ENCODE measurements at regions not wholly inside any gene's neighbourhood (a gene's known extent, or its start where the extent isn't known, plus 50 kb on each side); places are given as distances from the start of the nearest gene placed in this dataset.

DNA sequence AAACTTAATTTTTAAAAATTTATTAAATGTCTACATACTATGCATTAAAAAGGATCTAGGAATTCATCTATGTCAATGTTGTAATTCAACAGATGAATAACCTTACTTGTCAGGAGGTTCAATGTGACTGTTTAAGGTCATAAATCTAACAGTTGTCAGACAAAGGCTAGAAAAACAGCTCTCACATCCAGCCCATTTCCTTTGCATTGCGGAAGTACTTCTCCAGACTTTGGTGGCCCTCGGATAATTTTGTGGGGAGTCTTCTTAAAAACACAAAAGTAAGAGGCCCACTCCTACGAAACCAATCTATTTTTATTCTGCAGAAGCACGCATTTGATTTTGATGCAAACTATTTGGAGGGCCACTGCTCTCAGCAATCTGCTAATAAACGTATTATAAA, 122.6 kb upstream of the CHRM3 start:
- no peak for DNase-seq

DNA sequence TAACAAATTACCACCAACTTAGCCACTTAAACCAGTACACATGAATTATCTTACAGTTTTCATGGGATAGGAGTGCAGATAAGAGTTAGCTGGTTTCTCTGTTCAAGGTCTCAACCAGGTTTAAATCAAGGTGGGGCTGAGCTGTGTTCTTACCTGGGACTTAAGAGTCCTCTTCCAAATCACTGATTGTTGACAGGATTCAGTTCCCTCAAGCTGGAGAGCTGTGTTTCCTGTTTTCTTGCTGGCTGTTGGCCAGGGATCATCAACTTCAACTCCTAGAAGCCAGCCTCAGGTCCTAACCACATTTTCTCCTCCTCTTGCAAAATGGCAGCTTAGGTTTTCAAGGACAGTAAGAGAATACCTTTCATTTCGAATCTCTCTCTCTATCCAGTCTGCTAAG, 123.8 kb upstream of the CHRM3 start:
- no peak for DNase-seq

DNA sequence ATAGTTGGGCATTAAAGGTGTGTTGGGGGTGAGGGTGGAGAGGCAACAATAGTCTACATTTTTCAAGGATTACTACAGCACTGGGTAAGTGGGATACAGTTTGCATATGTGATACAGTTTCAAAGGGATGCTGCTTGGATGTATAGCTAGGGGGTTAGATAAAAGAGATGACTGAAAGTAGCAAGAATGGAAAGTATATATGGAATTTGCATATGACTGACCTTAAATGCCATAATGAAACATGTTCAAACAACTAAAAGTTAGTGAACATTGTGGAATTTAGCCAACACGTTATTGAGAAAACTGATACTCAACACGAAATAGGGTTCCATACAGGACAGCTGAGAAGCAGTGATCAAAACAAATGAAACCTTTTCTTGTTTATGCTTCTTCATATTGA, 124.8 kb upstream of the CHRM3 start:
- no peak for DNase-seq

DNA sequence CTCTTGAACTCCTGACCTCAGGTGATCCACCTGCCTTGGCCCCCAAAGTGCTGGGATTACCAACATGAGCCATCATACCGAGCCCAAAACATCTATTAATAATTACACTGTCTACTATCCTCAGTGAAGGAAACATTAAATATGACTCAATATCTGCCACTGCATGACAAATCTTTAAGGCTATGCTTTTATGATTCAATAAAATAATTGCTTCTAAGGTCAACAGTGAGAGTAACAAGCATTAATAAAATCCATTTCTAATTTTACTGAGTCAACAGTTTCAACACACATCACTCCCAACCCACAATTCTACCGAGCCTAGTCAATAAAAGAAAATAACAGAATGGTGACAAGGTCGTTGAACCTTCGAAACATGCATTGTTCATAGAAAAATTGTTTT, 125.5 kb upstream of the CHRM3 start:
- DNase-seq = no peak

DNA sequence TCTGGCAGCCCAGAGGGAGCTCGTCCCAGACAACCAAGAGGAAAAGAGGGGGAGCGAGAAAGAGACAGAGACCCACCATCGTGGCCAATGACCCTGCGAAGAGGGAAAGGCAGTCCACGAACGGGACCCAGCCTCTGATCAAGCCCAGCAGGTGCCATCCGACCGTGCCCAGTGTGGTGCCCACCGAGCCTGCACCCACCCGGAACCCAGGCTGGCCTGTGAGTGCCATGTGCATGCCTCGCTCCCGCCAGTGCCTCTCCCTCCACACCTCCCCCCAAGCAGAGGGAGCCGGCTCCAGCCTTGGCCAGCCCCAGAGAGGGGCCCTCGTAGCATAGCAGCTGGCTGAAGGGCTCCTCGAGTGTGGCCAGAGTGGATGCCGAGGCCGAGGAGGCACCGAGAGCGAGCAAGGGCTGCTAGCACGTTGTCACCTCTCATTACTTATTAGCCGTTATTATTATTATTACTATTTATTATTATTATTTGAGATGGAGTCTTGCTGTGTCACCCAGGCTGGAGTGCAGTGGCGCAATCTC, 130.7 kb upstream of the CHRM3 start:
- no peak for DNase-seq

DNA sequence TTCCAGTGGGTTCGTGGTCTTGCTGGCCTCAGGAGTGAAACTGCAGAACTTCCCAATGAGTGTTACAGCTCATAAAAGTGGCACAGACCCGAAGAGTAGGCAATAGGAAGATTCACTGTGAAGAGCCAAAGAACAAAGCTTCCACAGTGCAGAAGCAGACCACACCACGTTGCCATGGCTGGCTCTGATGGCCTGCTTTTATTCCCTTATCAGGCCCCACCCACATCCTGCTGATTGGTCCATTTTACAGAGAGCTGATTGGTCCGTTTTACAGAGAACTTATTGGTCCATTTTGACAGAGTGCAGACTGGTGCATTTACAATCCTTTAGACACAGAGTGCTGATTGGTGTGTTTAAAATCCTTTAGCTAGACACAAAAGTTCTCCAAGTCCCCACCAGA, 131.4 kb upstream of the CHRM3 start:
- DNase-seq = no peak

DNA sequence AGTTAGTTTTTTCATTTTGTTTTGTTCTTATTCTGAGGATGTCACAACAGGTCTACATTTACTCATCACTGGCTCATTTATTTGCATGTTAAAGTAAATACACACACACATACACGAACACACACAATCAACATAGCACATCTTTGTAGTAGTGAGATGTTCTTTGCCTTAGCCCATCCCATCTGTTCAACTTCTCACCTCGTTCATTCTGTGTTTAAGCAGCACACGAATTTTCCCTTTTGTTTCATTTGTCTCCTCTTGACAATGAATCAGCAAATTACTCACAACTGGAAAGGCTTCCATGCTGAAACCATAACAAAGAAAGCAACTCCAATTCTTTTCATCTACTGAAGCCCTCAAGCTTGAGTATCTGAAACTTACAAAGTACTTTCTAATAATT, 133.3 kb upstream of the CHRM3 start:
- DNase-seq = no peak

DNA sequence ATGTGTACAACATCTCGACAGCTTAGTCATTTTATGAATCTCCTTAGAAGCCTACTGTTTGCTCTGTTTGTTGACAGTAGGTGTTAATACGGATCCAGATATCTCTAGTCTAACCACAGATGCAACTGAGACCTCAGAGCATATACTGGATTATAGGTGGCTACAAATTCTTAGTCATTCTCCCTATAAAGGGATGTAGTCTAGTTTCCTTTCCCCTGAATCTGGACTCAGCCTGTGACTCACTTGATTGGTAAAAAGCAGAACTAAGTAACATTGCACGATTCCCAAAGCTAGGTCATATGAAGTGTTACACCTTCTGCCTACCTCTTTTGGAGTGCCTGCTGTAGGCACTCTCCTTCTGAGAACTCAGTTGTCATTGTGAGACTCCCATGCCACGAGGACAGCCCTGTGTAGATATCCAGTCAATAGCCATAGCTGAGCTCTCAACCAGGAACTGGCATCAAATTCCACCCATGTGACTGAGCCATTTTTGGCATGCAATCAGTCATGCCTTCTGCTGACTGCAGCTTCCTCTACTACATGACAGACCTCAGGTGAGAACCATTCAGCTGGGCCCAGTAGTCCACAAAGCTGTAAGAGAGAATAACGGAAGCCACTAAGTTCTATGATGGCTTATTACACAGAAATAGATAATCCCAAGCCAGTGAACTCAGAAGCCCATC, 135.9 kb upstream of the CHRM3 start:
- DNase-seq = no peak

DNA sequence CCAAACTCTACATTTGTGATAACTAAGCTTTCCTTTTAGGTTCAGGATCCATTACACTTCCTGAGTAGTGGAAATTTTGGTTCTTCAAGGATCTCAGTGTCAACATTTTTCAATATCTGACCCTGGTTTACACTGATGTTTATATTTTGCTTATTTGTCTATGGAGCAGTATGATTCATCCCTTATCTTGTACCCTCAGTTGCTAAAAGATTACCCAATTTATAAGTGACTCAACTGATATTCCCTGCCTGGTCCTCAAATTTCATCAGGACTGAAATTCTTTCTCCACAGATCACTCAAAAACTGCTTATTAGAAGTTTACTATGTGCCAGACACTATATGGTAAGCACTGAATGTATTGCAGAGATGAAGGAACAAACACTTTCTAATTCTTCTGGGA, 139.1 kb upstream of the CHRM3 start:
- DNase-seq = no peak

DNA sequence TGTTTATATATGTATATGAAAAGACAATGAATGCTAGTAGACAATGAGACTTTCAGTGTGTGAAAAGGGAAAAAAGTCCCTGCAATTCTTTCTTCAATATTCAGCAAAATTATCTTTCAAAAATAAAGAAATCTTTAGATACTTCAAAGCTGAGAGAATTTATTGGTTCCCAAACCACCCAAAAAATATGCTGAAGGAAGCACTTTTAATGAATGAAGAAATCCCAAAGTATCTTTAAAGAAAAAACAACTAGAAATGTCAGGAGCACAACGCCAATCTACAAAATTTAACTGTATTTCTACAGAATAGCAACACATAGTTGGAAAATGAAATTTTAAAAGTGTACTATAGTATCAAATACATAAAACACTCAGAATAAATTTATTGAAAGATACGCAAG, 142.3 kb upstream of the CHRM3 start:
- DNase-seq = no peak

DNA sequence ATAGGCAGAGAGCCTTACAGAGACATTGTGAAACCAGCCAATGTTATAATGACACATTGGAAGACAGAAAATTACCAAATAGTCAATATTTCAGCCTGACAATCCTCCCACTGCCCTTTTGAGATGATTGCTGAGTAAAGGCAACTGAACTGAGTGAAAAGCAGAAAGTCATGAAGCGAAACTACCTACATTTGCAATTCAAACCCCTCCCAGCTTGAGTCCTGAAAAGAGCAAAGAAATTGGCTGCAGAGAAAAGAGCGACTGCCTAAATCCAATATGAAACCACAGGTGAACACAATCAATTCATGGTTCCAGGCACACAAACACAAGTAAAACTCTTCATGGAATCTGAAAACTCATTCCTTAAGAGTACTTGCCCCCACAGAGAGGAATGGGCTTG, 143.4 kb upstream of the CHRM3 start:
- DNase-seq = no peak

DNA sequence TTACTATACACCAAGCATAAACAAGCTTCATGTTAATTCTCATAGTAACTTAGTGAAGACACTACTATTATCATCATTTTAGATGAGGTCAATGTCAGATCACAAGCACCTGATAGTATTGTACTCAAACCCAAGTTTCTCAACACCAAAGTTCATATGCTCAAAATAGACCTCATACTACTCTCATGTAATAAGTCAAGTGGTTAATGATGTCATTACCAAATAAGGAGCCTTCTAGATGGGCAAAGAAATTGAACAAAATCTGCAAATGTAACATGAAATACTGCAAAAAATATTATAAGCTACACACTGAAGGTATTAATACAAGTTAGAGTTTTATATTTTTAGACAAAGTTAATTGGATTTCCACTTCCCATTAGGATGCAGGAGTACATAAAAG, 144.0 kb upstream of the CHRM3 start:
- no peak for DNase-seq

DNA sequence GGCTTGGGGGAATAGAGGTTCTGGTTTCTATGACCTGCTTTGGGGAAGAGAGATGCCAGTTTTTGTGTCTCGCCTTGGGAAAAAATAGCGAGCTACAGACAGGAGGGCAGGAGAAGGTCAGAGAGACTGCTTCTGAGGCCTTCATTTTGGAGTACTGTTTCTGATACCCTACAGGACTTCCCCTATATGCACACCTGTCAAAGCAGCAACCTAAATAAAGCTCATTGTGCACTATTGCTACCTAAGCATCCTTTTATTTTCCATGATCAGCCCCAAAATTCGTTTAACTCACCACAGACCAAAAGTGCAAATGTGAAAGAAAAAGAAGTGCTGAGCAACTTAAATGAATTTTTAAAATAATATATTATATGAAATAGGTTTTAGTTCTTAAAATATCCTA, 145.6 kb upstream of the CHRM3 start:
- DNase-seq = no peak

DNA sequence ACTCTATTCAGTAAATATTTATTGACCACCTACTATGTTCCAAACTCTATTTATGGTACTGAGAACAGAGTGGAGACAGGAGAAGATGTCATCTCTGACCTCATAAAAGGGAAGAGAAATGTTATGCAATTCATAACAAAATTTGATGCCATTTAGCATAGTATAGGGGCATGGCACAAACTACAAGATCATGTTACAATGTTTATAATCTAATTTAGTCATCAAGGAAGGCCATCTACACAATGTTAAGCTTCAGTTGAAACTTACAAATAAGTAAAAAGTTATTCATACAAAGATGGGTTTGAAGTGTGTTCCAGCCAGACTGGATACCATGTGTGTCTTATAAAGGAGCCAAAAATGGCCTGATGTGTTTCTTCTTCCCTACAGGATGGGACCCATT, 146.8 kb upstream of the CHRM3 start:
- DNase-seq = no peak

DNA sequence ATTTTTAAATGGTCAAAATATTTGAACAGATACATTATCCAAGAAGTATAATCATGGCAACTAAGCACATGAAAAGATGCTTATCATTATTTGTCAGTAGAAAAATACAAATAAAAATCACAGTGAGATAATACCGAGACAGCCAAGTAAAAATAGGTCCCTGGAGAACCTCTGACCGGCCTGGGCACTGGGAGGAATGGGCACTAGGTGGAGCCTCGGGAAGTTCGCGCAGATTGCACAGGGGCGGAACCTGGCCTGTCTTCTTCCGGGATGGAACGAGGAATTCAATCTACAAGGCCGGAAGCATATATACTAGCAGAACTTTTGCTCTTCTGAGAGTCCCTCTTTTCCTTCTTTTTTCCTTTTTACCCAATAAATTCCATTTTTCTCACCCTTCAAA, 148.5 kb upstream of the CHRM3 start:
- DNase-seq = no peak

DNA sequence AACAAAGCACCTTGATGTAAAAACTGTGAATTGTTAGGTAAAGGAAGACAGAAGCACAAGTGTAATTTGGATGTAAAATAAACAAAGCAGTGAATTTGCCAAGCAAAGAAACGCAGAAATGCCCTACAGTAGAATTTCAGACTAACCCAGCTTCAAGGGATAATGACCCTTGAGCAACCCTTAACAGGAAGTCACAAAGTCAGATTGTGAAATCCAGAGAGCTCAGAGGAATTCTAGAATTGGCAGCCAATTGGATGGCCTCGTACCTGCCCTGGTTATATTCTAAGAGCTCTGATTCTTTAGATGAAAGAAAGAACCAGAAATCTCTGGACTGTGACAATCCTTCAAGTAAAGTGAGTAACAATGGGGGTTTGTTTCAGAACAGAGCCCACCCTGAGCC, 152.7 kb upstream of the CHRM3 start:
- no peak for DNase-seq

DNA sequence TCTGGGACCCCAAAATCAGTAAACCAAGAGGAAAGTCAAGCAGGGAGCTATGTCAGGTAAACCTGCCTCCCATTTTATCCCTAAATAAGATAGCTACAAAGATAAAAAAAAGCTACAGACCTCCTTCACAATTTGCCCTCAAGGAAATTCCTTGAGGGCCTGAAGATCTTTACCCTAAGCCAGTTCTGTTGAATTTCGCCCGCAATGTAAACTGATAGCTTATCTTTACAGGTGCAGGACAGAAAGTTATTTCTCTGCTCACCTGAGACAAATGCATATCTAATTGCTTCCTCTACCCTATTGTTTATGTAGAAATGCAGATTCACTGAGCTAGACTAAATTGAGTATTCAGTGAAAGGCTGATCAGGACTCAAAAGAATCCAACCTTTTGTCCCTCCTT, 153.4 kb upstream of the CHRM3 start:
- no peak for DNase-seq

DNA sequence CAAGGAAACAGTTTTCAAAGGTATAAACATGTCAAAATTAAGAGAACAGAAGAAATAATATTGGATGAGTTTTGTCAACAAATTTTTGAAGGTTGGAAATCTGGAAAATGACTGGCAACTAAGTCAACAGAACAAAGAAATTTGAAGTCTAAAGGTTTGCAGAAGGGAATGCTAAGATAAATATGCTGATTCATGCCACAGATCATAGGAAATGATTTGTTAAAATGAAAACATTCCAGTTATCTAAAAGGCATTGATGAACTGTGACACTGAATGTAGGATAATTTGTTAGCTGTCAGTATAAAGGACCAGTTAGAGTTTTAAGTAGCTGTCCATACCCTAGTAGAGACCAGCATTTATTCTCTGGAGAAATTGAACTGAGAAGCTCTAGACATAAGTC, 157.9 kb upstream of the CHRM3 start:
- no peak for DNase-seq

DNA sequence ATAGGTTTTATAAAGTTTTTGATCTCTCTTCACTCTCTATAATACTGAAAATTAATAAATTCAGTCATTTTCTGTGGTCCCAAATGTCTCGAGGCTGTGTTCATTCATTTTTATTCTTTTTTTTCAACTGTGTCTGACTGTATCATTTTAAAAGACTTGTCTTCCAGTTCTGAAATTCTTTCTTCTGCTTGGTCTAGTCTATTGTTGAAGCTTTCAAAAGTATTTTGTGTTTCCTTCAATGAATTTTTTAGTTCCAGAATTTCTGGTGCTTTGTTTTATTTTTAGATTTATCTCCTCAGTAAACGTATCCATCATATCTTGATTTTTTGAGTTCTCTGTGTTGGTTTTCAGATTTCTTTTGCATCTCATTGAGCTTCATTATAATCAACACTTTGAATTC, 161.0 kb upstream of the CHRM3 start:
- DNase-seq = no peak

DNA sequence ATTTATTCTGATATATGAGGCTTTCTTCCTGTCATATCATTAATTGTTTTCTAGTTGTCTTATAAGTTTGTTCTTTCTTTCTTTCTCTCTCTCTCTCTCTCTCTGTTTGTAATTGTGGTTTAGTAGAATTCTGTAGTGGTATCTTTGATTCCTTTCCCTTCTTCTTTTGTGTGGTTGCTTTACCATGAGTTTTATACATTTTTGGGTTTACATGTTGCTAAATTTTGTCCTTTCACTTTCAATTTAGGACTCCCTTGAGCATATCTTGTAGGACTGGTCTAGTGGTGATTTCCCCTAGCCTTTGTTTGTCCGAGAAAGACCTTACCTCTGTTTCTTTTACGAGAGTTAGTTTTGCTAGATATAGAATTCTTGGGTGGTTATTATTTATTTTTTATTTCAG, 162.3 kb upstream of the CHRM3 start:
- DNase-seq = no peak

DNA sequence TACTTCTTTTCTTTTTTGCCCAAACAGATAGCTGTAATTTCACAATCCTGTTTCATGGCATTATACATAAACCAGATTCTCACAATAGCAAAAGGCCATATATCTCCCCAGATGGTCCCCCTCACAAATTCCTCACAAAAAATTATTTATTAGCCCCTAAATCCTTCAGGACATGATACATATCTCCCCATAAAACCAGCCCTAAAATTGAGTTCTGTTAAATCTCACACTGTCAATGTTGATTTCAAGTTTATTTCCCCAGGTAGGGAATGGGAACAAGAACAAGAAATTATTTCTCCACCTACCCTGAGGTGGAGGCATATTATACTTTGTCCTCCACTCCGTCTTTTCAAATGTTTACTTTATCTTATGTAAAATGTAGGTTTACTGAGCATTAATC, 163.4 kb upstream of the CHRM3 start:
- no peak for DNase-seq

DNA sequence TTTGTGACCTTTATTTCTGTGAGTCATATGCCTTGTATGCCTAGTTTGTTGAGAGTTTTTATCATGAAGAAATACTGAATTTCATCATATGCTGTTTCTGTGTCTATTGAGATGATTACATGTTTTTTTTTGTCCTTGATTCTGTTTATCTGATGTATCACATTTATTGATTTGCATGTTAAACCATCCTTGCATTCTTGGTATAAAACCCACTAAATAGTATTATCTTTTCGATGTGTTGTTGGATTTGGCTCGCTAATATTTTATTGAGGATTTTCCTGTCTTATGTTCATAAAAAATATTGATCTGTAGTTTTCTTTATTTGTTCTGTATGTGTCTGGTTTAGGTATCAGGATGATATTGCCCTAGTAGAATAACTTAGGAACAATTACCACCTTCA, 164.7 kb upstream of the CHRM3 start:
- DNase-seq = no peak

DNA sequence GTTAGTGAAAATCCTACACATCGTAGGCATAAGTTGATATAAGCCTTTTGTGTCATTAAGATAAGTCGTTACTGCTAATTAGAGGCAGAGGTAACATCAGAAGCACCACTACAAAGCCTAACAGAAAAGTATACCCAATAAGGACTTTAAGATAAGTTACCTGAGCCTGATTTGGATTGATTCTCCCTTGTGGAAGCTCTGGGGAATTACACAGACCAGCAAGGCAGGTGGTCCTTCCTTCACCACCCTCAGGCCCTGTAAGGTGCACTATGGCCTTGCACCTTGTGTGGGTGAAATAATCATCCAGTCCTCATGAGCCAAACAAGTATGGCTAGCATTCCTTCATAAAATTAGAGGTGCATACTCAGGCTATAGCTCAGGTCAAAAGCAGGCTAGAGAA, 166.7 kb upstream of the CHRM3 start:
- no peak for DNase-seq

DNA sequence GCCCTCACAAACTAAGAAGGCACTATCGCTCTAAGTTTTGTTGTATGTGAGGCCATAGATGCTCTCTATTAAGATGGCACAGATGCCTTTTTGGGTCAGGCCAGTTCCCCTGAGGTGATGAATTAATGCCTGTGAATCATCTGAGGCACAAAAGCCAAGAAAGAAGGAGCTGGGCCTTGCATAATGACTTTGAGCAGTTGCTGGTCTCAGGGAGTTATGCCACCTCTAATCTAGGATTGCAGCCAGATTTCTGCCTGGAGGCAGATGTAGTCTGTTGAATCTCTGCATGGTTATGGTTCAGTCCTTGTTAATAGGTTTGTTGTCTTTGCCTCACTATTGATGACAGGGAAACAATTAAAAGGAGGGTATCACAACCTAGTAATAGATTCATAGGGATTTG, 168.1 kb upstream of the CHRM3 start:
- DNase-seq = no peak

DNA sequence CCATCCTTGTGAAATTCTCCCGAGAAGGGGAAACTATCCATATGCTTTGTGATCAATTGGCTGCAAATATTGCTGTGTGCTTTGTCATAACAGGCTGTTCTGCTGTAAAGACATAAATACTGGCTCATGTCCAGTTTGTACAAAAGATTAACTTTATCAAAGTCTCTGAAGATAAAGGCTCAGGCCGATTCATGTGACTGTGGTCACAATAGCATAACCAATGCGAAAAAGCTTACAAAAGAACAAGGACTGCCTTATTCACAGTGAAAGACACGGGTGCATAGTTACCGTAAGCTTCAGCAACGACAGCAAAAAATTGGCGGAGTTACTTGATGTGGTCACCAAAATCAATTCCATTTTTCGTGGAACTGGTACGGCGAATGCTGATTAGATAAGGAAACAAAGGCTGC, 173.6 kb upstream of the CHRM3 start:
- DNase-seq = no peak

DNA sequence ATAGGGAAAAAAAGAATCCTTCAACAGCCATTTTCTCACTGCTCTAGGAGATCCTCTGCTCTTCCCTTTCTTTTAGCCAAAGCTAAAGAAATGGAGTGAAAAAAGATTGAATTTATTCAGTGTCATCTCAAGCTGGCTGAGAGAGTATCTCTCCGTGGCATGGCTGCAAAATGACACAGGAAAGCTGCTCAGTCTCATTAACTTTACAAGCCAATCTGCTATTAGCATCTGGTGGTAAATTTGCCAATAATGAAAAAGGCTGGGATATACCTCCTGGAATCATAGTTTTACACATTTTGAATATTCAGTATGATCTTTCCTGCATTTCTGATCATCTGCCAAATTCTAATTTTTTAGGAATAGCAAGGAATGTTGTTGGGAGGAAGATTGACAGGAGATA, 176.8 kb upstream of the CHRM3 start:
- DNase-seq = no peak
